GM18505 (cell line): ENCODE measurements at regions not wholly inside any gene's neighbourhood (a gene's known extent, or its start where the extent isn't known, plus 50 kb on each side); places are given as distances from the start of the nearest gene placed in this dataset.

ENCODE experiments used
- ATAC-seq: cut with Tn5 transposase; IDR thresholded peaks from one replicate; pipeline ENCODE4 v1.9.1; 2021; ENCODE audit not compliant: unreplicated experiment
- POLR2A ChIP-seq: IDR thresholded peaks from 4 replicates; pipeline ENCODE4 v1.6.1; 2011; ENCODE audit warnings: borderline replicate concordance; ENCODE audit not compliant: insufficient read depth, insufficient read length; ENCODE audit errors: extremely low read depth

- no peak for ATAC-seq
- no peak for TF ChIP-seq POLR2A
Measured at GRCh38 chrX:20507901-20508620, 241.4 kb upstream of the RPS6KA3 start.

- no peak for ATAC-seq
- no peak for TF ChIP-seq POLR2A
Measured at GRCh38 chrX:20506739-20507138, 240.0 kb upstream of the RPS6KA3 start.

GRCh38 chrX:20500949-20501348, 234.2 kb upstream of the RPS6KA3 start:
- ATAC-seq, result no peak
- no peak for TF ChIP-seq POLR2A

DNA sequence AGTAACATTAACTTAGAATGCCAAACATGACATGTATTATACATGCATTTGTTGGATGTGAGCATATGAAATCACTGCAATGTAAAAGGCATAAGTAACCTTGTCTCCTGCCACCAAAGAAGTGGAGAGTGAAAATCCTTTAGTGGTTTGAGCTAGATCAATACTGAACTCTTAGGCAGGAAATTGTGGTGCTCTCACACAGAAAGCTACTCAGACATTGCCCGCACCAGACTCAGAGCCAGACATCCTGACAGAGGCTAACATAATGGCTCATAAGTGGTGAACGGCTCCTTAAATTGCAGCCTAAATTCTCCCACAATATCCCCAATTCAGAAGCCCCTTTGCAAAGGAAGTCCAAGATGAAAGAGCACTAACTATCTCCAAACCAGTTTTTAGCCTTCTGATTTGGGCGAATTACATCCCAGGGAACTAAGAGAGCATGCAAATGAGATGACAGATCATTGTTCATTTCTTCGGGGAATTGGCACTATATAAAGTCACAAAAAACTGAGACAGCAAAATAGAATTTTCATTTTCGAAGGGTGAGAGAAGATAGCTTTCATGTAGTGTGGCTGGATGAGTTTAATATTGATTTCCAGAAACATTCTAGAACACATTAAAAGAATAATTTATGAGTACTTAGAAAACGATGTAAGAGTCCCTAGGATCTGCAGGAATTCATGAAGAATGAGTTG, 233.6 kb upstream of the RPS6KA3 start:
- TF ChIP-seq POLR2A, result no peak
- ATAC-seq, result no peak

DNA sequence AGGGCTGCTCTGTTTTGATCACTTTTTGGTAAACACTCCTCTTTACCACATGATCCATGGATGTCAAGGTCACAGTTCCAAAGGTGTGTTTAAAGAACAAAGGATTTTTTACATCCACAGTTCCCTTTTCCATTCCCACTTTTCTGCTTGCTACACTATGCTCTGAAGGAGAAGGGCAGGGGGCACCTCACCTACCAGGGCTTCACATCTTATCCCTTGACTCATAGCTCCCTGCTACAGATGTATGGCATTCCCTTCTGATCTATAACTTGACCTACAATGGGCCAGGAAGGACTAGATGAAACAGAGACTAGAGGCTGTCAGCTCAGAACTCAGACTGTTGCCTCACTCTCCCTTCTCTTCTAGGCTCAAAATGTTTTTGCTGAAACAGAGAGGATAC, 233.1 kb upstream of the RPS6KA3 start:
- no peak for ATAC-seq
- no peak for TF ChIP-seq POLR2A

DNA sequence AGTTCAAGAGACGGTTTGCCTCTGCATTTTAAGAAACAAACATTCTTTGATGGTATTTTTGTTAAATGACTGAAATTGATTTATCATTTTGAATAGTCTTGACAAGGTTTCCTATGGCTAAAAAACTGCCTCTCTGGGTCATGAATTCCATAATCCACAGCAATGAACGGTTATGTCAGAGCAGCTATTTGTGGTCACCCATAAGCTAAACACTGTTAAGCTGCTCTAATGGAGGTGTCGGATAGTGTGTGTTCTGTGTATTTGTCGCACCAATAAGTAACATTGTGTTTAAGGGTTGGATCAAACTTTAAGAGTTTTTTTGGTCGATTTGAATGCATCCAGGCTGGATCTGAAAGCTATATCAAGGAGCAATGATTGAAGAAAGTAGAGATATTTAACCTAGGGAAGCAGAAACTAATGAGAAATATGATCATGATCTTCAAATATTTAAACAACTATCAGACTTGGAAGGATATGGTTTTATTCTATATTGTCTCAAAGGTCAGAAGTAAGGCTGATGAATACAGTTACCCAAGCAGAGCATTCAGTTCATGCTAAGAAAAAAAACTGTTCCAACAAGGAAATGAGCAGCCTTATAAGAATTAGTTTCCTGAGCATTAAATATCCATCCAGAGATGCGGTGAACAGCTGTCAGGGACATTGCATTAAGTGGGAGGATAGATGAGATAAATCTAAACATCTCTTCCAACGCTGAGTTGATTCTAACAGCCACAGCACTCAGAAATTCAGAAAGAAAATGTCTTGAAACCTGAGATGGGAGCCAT, 232.3 kb upstream of the RPS6KA3 start:
- ATAC-seq, result no peak
- no peak for TF ChIP-seq POLR2A

- TF ChIP-seq POLR2A, result no peak
- no peak for ATAC-seq
Measured at GRCh38 chrX:20495575-20495974, 228.9 kb upstream of the RPS6KA3 start.

GRCh38 chrX:20488473-20488872, 221.8 kb upstream of the RPS6KA3 start:
- no peak for ATAC-seq
- TF ChIP-seq POLR2A, result no peak

DNA sequence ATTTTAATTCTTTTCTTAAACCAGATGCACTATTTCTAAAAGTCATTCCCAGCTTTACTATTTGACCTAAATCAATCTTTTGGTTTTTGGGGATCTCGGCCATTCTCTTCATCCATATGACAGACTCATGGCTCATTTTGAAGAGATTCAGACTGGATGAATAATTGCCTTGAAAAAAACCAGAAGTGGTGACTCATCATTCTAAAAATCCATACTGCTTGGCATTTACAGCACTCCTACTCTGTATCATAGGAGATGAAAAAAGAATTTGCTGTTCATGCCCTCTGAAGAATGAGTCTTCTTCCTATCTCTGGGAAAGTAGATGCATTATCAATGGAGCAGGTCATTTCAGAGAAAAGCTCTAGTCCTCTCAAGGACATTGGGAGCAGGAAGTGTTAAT, 220.5 kb upstream of the RPS6KA3 start:
- TF ChIP-seq POLR2A, result no peak
- ATAC-seq, result no peak

GRCh38 chrX:20481632-20482031, 214.9 kb upstream of the RPS6KA3 start:
- TF ChIP-seq POLR2A, result no peak
- ATAC-seq, result no peak

- ATAC-seq, result no peak
- TF ChIP-seq POLR2A, result no peak
Measured at GRCh38 chrX:20479896-20480295, 213.2 kb upstream of the RPS6KA3 start.

- TF ChIP-seq POLR2A, result no peak
- ATAC-seq, result no peak
Measured at GRCh38 chrX:20479048-20479447, 212.3 kb upstream of the RPS6KA3 start.

DNA sequence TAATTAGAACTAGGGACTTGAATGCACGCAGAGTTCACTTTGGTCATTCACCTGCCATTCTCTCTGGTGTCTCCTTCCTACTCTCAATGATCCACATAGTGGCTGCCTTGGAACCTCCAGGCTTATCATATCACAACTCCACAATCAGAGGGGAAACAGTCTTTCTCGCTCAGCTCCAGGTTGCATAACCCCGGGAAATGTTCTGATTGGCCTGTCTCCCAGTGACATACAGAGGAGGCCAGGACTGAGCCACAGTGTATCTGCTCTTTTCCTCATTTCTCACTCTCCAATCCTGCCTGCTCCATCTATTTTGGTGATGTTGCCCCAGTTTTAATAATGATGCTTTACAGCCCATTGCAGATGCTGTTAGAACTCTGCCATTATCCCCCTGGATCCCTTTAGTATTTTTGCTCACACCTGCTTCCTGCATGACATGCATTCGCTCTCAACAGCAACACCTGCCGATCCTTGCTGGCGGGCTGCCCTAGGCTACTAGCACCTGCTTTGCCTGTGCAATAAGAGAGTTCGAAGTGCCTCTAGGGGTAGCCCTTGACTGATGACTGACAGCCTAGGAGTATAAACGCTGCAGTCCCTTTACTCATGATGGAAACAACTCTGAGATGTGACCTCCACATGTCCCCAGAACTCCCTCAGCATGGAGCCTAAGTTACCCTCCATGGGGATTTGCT, 211.3 kb upstream of the RPS6KA3 start:
- ATAC-seq, result no peak
- TF ChIP-seq POLR2A, result no peak
